ENCODE measurements at regions not wholly inside any gene's neighbourhood (a gene's known extent, or its start where the extent isn't known, plus 50 kb on each side); places are given as distances from the start of the nearest gene placed in this dataset.

DNA sequence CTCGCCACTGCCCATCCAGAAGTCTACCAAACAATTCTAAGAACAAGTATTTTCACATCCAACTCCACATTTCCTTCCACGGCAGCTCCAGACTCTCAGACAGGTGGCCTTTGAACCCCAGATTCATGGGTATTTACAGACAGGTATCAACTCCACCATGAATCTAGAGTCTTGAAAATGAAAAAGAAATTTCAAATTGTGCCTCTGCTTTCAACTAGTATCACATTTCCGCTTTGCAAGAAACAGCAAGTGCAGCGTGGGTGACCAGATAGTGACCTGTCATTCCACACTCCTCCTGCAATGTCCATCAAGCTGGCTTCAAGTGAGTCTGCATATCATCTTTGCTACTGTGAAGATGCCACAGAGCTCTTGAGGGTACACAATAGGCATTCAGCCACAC lies 232.4 kb upstream of the RPL38 start:
- Histone ChIP-seq H3K4me3 (ENCODE audit: low read length) (no peak overlapping the region), H3K9ac (ENCODE audit: low read depth, low read length) (no peak overlapping the region), H3K9me3 (ENCODE audit: insufficient read depth, low read depth, low read length) (no peaks in the 10 kb centered on the region), H3K36me3 (ENCODE audit: insufficient read depth, low read depth, low read length) (no peaks in the 10 kb centered on the region), H3K27me3 (ENCODE audit: insufficient read depth, low read length) (no peaks in the 10 kb centered on the region; the same call in 1 of the 2 replicates), H3K4me1 (ENCODE audit: insufficient read depth, low read length) (peaks cover 8% of the 10 kb centered on the region; the same call in 1 of the 2 replicates), H3K27ac (ENCODE audit: low read length) (no peak overlapping the region)

GRCh38 chr17:73972056-73972455 lies 231.4 kb upstream of the RPL38 start:
- no peaks in the 10 kb centered on the region; the same call in 1 of the 2 replicates for H3K27me3 ChIP-seq (ENCODE audit: insufficient read depth, low read length)
- no peak overlapping the region for H3K4me3 ChIP-seq (ENCODE audit: low read length)
- no peak overlapping the region for H3K9ac ChIP-seq (ENCODE audit: low read depth, low read length)
- no peaks in the 10 kb centered on the region for H3K9me3 ChIP-seq (ENCODE audit: insufficient read depth, low read depth, low read length)
- no peak overlapping the region for H3K27ac ChIP-seq (ENCODE audit: low read length)
- no peaks in the 10 kb centered on the region for H3K36me3 ChIP-seq (ENCODE audit: insufficient read depth, low read depth, low read length)
- H3K4me1 ChIP-seq (ENCODE audit: insufficient read depth, low read length): peaks cover 8% of the 10 kb centered on the region; the same call in 1 of the 2 replicates

- Histone ChIP-seq H3K36me3 (ENCODE audit: insufficient read depth, low read depth, low read length) (no peaks in the 10 kb centered on the region), H3K9ac (ENCODE audit: low read depth, low read length) (no peak overlapping the region), H3K9me3 (ENCODE audit: insufficient read depth, low read depth, low read length) (no peaks in the 10 kb centered on the region), H3K27ac (ENCODE audit: low read length) (no peak overlapping the region), H3K27me3 (ENCODE audit: insufficient read depth, low read length) (no peaks in the 10 kb centered on the region; the same call in 1 of the 2 replicates), H3K4me1 (ENCODE audit: insufficient read depth, low read length) (peaks cover 8% of the 10 kb centered on the region; the same call in 1 of the 2 replicates), H3K4me3 (ENCODE audit: low read length) (no peak overlapping the region)
Observed at GRCh38 chr17:73972901-73973300, 230.6 kb upstream of the RPL38 start.

GRCh38 chr17:73973586-73974409 lies 229.7 kb upstream of the RPL38 start:
- Histone ChIP-seq H3K27ac (ENCODE audit: low read length) (no peak overlapping the region), H3K4me1 (ENCODE audit: insufficient read depth, low read length) (peaks cover 8% of the 10 kb centered on the region; the same call in 1 of the 2 replicates), H3K4me3 (ENCODE audit: low read length) (no peak overlapping the region), H3K9ac (ENCODE audit: low read depth, low read length) (no peak overlapping the region), H3K9me3 (ENCODE audit: insufficient read depth, low read depth, low read length) (no peaks in the 10 kb centered on the region), H3K36me3 (ENCODE audit: insufficient read depth, low read depth, low read length) (no peaks in the 10 kb centered on the region), H3K27me3 (ENCODE audit: insufficient read depth, low read length) (no peaks in the 10 kb centered on the region; the same call in 1 of the 2 replicates)

DNA sequence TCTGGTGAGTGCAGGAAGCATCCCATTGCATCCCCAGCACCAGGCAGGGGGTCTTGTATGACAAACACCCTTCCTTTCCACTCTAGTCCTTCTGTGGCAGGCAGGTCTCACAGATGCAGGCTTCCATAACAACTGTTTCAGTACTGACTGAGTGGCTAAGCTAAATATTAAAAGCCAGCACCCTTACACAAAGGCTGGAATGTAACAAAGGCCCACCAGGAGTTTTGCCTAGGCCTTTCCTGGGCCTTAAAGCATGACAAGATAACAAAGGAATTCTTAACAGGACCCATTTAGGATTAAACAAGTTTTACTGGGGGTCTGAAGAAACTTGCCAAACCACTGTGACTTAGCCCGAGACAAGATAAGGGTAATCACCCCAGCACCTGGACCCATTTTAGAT lies 228.9 kb upstream of the RPL38 start:
- Histone ChIP-seq H3K36me3 (ENCODE audit: insufficient read depth, low read depth, low read length) (no peaks in the 10 kb centered on the region), H3K9ac (ENCODE audit: low read depth, low read length) (no peak overlapping the region), H3K4me3 (ENCODE audit: low read length) (no peak overlapping the region), H3K27ac (ENCODE audit: low read length) (no peak overlapping the region), H3K27me3 (ENCODE audit: insufficient read depth, low read length) (no peaks in the 10 kb centered on the region; the same call in 1 of the 2 replicates), H3K9me3 (ENCODE audit: insufficient read depth, low read depth, low read length) (no peaks in the 10 kb centered on the region), H3K4me1 (ENCODE audit: insufficient read depth, low read length) (peaks cover 8% of the 10 kb centered on the region; the same call in 1 of the 2 replicates)

GRCh38 chr17:73976147-73976546 lies 227.3 kb upstream of the RPL38 start:
- H3K4me1 ChIP-seq (ENCODE audit: insufficient read depth, low read length): peaks cover 8% of the 10 kb centered on the region; the same call in 1 of the 2 replicates
- H3K9ac ChIP-seq (ENCODE audit: low read depth, low read length): no peak overlapping the region

GRCh38 chr17:73976676-73977521 lies 226.6 kb upstream of the RPL38 start:
- no peak overlapping the region for H3K27ac ChIP-seq (ENCODE audit: low read length)
- no peak overlapping the region for H3K4me3 ChIP-seq (ENCODE audit: low read length)
- H3K36me3 ChIP-seq (ENCODE audit: insufficient read depth, low read depth, low read length): no peaks in the 10 kb centered on the region
- H3K9me3 ChIP-seq (ENCODE audit: insufficient read depth, low read depth, low read length): no peaks in the 10 kb centered on the region
- H3K27me3 ChIP-seq (ENCODE audit: insufficient read depth, low read length): no peaks in the 10 kb centered on the region; the same call in 1 of the 2 replicates
- H3K9ac ChIP-seq (ENCODE audit: low read depth, low read length): no peak overlapping the region
- H3K4me1 ChIP-seq (ENCODE audit: insufficient read depth, low read length): peaks cover 8% of the 10 kb centered on the region; the same call in 1 of the 2 replicates

More at GRCh38 chr17:73976147-73976546, 227.3 kb upstream of the RPL38 start:
- Histone ChIP-seq H3K4me3 (ENCODE audit: low read length) (no peak overlapping the region), H3K36me3 (ENCODE audit: insufficient read depth, low read depth, low read length) (no peaks in the 10 kb centered on the region), H3K27ac (ENCODE audit: low read length) (no peak overlapping the region), H3K9me3 (ENCODE audit: insufficient read depth, low read depth, low read length) (no peaks in the 10 kb centered on the region), H3K27me3 (ENCODE audit: insufficient read depth, low read length) (no peaks in the 10 kb centered on the region; the same call in 1 of the 2 replicates)

- Histone ChIP-seq H3K27ac (ENCODE audit: low read length) (no peak overlapping the region), H3K36me3 (ENCODE audit: insufficient read depth, low read depth, low read length) (no peaks in the 10 kb centered on the region), H3K9me3 (ENCODE audit: insufficient read depth, low read depth, low read length) (no peaks in the 10 kb centered on the region), H3K27me3 (ENCODE audit: insufficient read depth, low read length) (no peaks in the 10 kb centered on the region), H3K9ac (ENCODE audit: low read depth, low read length) (no peak overlapping the region), H3K4me1 (ENCODE audit: insufficient read depth, low read length) (no peaks in the 10 kb centered on the region), H3K4me3 (ENCODE audit: low read length) (no peak overlapping the region)
Observed at GRCh38 chr17:73980517-73980916, 223.0 kb upstream of the RPL38 start.

- Histone ChIP-seq H3K4me3 (ENCODE audit: low read length) (no peak overlapping the region), H3K4me1 (ENCODE audit: insufficient read depth, low read length) (no peaks in the 10 kb centered on the region), H3K27me3 (ENCODE audit: insufficient read depth, low read length) (no peaks in the 10 kb centered on the region)
Observed at GRCh38 chr17:73982871-73983270, 220.6 kb upstream of the RPL38 start.

DNA sequence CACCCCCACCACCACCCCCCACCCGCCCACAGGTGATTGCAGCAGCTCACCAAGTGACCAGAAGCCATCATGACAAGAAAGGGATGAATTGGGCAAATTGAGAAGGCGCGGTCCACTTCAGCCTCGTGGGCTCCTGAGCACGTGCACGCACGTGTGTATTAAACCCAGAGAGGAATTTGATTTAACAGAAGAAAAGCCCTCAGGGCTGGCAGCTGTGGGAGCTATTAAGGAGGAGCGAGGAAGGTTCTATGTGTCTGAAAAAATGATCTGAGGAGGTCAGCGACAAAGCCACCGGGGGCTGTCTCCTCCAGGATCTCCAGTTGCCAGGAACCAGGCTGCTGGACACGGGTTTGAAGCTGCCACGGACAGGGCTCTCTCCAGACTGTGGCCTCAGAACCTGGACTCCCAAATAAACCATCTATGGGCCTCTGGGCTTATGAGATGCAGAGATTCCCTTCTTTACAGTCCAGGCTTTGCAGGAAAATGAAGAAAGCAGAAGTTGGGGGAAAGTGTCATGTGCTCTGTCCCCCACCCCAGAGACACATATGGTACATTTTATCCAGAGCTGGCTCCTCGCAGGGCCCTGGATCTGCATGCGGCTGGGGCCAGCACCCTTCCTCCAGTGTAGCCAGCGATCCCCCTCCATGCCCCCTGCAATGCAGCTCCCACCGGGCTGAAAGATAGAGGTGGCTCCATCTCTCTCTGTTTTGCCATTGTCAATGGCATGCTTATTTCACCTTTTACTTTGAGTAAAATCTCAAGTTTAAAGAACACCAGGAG lies 219.7 kb upstream of the RPL38 start:
- Histone ChIP-seq H3K4me3 (ENCODE audit: low read length) (no peak overlapping the region), H3K36me3 (ENCODE audit: insufficient read depth, low read depth, low read length) (no peaks in the 10 kb centered on the region), H3K9ac (ENCODE audit: low read depth, low read length) (no peak overlapping the region), H3K27me3 (ENCODE audit: insufficient read depth, low read length) (no peaks in the 10 kb centered on the region), H3K9me3 (ENCODE audit: insufficient read depth, low read depth, low read length) (no peaks in the 10 kb centered on the region), H3K27ac (ENCODE audit: low read length) (no peak overlapping the region), H3K4me1 (ENCODE audit: insufficient read depth, low read length) (no peaks in the 10 kb centered on the region)

More at GRCh38 chr17:73982871-73983270, 220.6 kb upstream of the RPL38 start:
- no peaks in the 10 kb centered on the region for H3K36me3 ChIP-seq (ENCODE audit: insufficient read depth, low read depth, low read length)
- no peak overlapping the region for H3K9ac ChIP-seq (ENCODE audit: low read depth, low read length)
- no peaks in the 10 kb centered on the region for H3K9me3 ChIP-seq (ENCODE audit: insufficient read depth, low read depth, low read length)
- H3K27ac ChIP-seq (ENCODE audit: low read length): no peak overlapping the region

DNA sequence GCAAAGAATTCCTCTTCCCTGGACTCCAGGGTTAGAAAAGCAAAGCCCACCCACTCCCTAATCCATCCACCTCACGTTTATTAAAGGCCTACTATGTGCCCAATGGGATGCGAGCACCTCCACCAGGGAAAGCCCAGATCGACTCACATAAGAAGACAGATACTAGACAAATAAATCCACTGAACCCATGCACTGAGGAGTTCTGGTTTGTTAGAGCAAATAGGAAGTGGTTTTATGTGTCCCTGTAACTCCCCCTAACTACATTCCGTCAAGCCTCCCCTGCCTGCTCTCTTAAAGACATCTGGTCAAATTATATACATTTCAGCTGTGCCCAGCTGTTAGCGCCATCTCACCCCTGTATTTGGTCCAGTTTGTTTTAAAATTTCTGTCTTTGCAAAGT lies 218.5 kb upstream of the RPL38 start:
- Histone ChIP-seq H3K9ac (ENCODE audit: low read depth, low read length) (no peak overlapping the region), H3K27me3 (ENCODE audit: insufficient read depth, low read length) (no peaks in the 10 kb centered on the region), H3K36me3 (ENCODE audit: insufficient read depth, low read depth, low read length) (no peaks in the 10 kb centered on the region), H3K9me3 (ENCODE audit: insufficient read depth, low read depth, low read length) (no peaks in the 10 kb centered on the region), H3K4me1 (ENCODE audit: insufficient read depth, low read length) (no peaks in the 10 kb centered on the region), H3K27ac (ENCODE audit: low read length) (no peak overlapping the region), H3K4me3 (ENCODE audit: low read length) (no peak overlapping the region)

Measured in iPS-20b (cell line).